HepG2 (cell line): ENCODE measurements at regions not wholly inside any gene's neighbourhood (a gene's known extent, or its start where the extent isn't known, plus 50 kb on each side); places are given as distances from the start of the nearest gene placed in this dataset.

Experiments
- FOXK1 ChIP-seq: sonication (generic); formaldehyde crosslinking; IDR thresholded peaks from 2 replicates; pipeline ENCODE4 v1.4.0; 2020; ENCODE audit warnings: low read depth, missing genetic modification reagents, borderline replicate concordance
- IKZF1 ChIP-seq: fragments of 450-650 bp; IDR thresholded peaks from 2 replicates; pipeline ENCODE4 v1.7.1; 2016
- KDM3A ChIP-seq: IDR thresholded peaks from 2 replicates; pipeline ENCODE4 v1.6.1; 2018; ENCODE audit warnings: low read depth, missing compliant biosample characterization
- KLF11 ChIP-seq: IDR thresholded peaks from 2 replicates; pipeline ENCODE4 v1.6.1; 2016; ENCODE audit warnings: missing compliant biosample characterization
- MTA1 ChIP-seq: sonication (generic); formaldehyde crosslinking; IDR thresholded peaks from 2 replicates; pipeline ENCODE4 v1.4.0; 2020; ENCODE audit warnings: missing genetic modification reagents, mild to moderate bottlenecking, borderline replicate concordance
- NFE2L1 ChIP-seq: sonication (generic); formaldehyde crosslinking; IDR thresholded peaks from 2 replicates; pipeline ENCODE4 v1.4.0; 2020; ENCODE audit warnings: missing genetic modification reagents, mild to moderate bottlenecking, borderline replicate concordance
- PBX3 ChIP-seq: sonication (generic); formaldehyde crosslinking; IDR thresholded peaks from 2 replicates; pipeline ENCODE4 v1.8.1; 2023; ENCODE audit warnings: missing genetic modification reagents, inconsistent platforms, borderline replicate concordance
- RORA ChIP-seq: sonication (generic); formaldehyde crosslinking; IDR thresholded peaks from 2 replicates; pipeline ENCODE4 v1.5.0; 2020; ENCODE audit warnings: mild to moderate bottlenecking, missing genetic modification reagents, moderate library complexity
- SCMH1 ChIP-seq: sonication (generic); formaldehyde crosslinking; IDR thresholded peaks from 2 replicates; pipeline ENCODE4 v1.9.0; 2021; ENCODE audit warnings: missing genetic modification reagents, mild to moderate bottlenecking, borderline replicate concordance
- ZNF20 ChIP-seq: sonication (generic); formaldehyde crosslinking; IDR thresholded peaks from 2 replicates; pipeline ENCODE4 v1.4.0; 2020; ENCODE audit warnings: mild to moderate bottlenecking, moderate library complexity, missing genetic modification reagents
- ZNF292 ChIP-seq: sonication (generic); formaldehyde crosslinking; IDR thresholded peaks from 2 replicates; pipeline ENCODE4 v1.8.1; 2022; ENCODE audit warnings: mild to moderate bottlenecking, low read depth, missing genetic modification reagents, borderline replicate concordance
- ZNF547 ChIP-seq: sonication (generic); formaldehyde crosslinking; IDR thresholded peaks from 2 replicates; pipeline ENCODE4 v1.5.1; 2020; ENCODE audit warnings: mild to moderate bottlenecking, missing genetic modification reagents
- TF ChIP-seq, protein P1 (sequence below), 2 experiments: fragments of 450-650 bp in 1 of 2; sonication (generic) in 1 of 2; formaldehyde crosslinking; IDR thresholded peaks; 2 replicates each; pipeline versions ENCODE4 v1.5.0 to v1.8.0; 2020 to 2022; ENCODE audit warnings: mild to moderate bottlenecking in 1 of 2, missing genetic modification reagents in 1 of 2
- TF ChIP-seq, protein P2 (sequence below): IDR thresholded peaks from 2 replicates; pipeline ENCODE4 v1.4.0; 2020; ENCODE audit warnings: mild to moderate bottlenecking, missing genetic modification reagents

DNA sequence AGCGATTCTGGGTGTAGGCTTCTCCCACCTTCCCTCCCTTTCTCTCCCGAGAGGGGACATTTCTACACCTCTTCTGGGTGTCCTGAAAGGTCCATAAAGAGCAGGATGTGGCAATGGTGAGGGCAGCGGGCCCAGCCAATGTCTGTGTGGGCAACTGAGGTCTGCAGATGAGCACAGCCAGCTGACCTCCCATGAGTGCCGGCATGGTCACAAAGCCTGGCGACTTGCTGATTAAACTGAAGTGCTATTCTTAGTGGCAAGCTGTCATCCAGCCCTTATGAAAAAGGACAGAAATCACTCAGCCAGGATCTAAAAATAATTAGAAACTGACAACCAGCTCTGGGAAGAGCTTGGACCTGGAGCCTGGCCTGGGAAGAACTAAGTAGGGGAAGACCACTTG lies 124.3 kb upstream of the RGMA start:
- no peak for TF ChIP-seq PBX3 (CRISPR knock-in tag)
- TF ChIP-seq NFE2L1, result no peak
- TF ChIP-seq ZNF292 (CRISPR knock-in tag), result no peak
- TF ChIP-seq RORA, result no peak
- TF ChIP-seq KDM3A (CRISPR knock-in tag), result no peak
- no peak for TF ChIP-seq MTA1 (CRISPR knock-in tag)
- TF ChIP-seq, protein P1, sequence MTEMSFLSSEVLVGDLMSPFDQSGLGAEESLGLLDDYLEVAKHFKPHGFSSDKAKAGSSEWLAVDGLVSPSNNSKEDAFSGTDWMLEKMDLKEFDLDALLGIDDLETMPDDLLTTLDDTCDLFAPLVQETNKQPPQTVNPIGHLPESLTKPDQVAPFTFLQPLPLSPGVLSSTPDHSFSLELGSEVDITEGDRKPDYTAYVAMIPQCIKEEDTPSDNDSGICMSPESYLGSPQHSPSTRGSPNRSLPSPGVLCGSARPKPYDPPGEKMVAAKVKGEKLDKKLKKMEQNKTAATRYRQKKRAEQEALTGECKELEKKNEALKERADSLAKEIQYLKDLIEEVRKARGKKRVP (CRISPR knock-in tag; IDR thresholded peaks at IDR 0.05), result no peak
- TF ChIP-seq KLF11, result no peak
- TF ChIP-seq, protein P2, sequence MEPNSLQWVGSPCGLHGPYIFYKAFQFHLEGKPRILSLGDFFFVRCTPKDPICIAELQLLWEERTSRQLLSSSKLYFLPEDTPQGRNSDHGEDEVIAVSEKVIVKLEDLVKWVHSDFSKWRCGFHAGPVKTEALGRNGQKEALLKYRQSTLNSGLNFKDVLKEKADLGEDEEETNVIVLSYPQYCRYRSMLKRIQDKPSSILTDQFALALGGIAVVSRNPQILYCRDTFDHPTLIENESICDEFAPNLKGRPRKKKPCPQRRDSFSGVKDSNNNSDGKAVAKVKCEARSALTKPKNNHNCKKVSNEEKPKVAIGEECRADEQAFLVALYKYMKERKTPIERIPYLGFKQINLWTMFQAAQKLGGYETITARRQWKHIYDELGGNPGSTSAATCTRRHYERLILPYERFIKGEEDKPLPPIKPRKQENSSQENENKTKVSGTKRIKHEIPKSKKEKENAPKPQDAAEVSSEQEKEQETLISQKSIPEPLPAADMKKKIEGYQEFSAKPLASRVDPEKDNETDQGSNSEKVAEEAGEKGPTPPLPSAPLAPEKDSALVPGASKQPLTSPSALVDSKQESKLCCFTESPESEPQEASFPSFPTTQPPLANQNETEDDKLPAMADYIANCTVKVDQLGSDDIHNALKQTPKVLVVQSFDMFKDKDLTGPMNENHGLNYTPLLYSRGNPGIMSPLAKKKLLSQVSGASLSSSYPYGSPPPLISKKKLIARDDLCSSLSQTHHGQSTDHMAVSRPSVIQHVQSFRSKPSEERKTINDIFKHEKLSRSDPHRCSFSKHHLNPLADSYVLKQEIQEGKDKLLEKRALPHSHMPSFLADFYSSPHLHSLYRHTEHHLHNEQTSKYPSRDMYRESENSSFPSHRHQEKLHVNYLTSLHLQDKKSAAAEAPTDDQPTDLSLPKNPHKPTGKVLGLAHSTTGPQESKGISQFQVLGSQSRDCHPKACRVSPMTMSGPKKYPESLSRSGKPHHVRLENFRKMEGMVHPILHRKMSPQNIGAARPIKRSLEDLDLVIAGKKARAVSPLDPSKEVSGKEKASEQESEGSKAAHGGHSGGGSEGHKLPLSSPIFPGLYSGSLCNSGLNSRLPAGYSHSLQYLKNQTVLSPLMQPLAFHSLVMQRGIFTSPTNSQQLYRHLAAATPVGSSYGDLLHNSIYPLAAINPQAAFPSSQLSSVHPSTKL (CRISPR knock-in tag), result no peak
- TF ChIP-seq IKZF1, result no peak
- no peak for TF ChIP-seq ZNF20 (CRISPR knock-in tag)
- no peak for TF ChIP-seq FOXK1 (CRISPR knock-in tag)
- no peak for TF ChIP-seq ZNF547 (CRISPR knock-in tag)
- no peak for TF ChIP-seq SCMH1 (CRISPR knock-in tag)
